IMR-90 (cell line): ENCODE measurements at regions not wholly inside any gene's neighbourhood (a gene's known extent, or its start where the extent isn't known, plus 50 kb on each side); places are given as distances from the start of the nearest gene placed in this dataset.
A peak's percentile ranks its signal among the peaks of the same experiment; 100 is the strongest.

Experiments used
- ATAC-seq: fragments of 200-7000 bp; cut with Tn5 transposase; 2 replicates; pipeline ENCODE4 v1.9.1; 2020; ENCODE audit warnings: low read depth, mild to moderate bottlenecking, moderate library complexity
- BruUV-seq: library from RNA; stranded (reverse); fragments of 400-500 nt; replicated peaks from 2 replicates; lab custom pipeline; 2021; lab: Mats Ljungman, UMichigan
- CTCF ChIA-PET: fragments of 300-600 bp; formaldehyde crosslinking; extraction: SDS; loops from one replicate; lab custom pipeline; 2021; ENCODE audit warnings: antibody characterized with exemption; lab: Yijun Ruan, JAX
- POLR2A ChIA-PET: fragments of 300-600 bp; sonication (Branson Sonifier 250); formaldehyde crosslinking; loops from one replicate; lab custom pipeline; 2022; ENCODE audit warnings: antibody characterized with exemption; ENCODE audit not compliant: unreplicated experiment; lab: Charles Lee
- DNase-seq: peaks from one replicate; pipeline ENCODE4 v3.0.0; 2013
- H2AFZ ChIP-seq: replicated peaks from 2 replicates; pipeline ENCODE3; 2013; ENCODE audit warnings: low read length, mild to moderate bottlenecking; ENCODE audit not compliant: poor library complexity
- H2AK5ac ChIP-seq: 2 replicates; pipeline ENCODE4 v1.6.1; 2013; ENCODE audit warnings: low read depth, low read length, inconsistent platforms
- H2AK9ac ChIP-seq: replicated peaks from 2 replicates; pipeline ENCODE3; 2013; ENCODE audit warnings: mild to moderate bottlenecking, low read depth, low read length, moderate library complexity; ENCODE audit not compliant: poor library complexity
- H2BK120ac ChIP-seq: 2 replicates; pipeline ENCODE4 v1.6.1; 2013; ENCODE audit warnings: low read depth, low read length, inconsistent platforms
- H2BK15ac ChIP-seq: 3 replicates; pipeline ENCODE4 v1.6.1; 2013; ENCODE audit warnings: low read depth, low read length, inconsistent platforms
- H2BK20ac ChIP-seq: 2 replicates; pipeline ENCODE4 v1.6.1; 2013; ENCODE audit warnings: low read depth, mild to moderate bottlenecking, inconsistent platforms, low read length, moderate library complexity
- H2BK5ac ChIP-seq: 2 replicates; pipeline ENCODE4 v1.6.1; 2013; ENCODE audit warnings: mild to moderate bottlenecking, low read depth, low read length, inconsistent platforms; ENCODE audit not compliant: poor library complexity, severe bottlenecking
- H3K14ac ChIP-seq: replicated peaks from 2 replicates; pipeline ENCODE4 v1.6.1; 2013; ENCODE audit warnings: low read depth, low read length, inconsistent platforms
- H3K18ac ChIP-seq: 2 replicates; pipeline ENCODE4 v1.6.1; 2013; ENCODE audit warnings: low read depth, low read length, control low read depth
- H3K23ac ChIP-seq: 2 replicates; pipeline ENCODE4 v1.6.1; 2013; ENCODE audit warnings: low read depth, low read length, inconsistent platforms
- H3K27ac ChIP-seq: 2 replicates; pipeline ENCODE4 v1.5.1; 2013; ENCODE audit warnings: mild to moderate bottlenecking, control low read depth, low read length; ENCODE audit not compliant: insufficient read depth
- H3K27me3 ChIP-seq: 2 replicates; pipeline ENCODE4 v1.6.1; 2013; ENCODE audit warnings: low read length; ENCODE audit not compliant: control insufficient read depth, insufficient read depth
- H3K36me3 ChIP-seq: 2 replicates; pipeline ENCODE4 v1.6.1; 2013; ENCODE audit warnings: low read length, mixed read lengths; ENCODE audit not compliant: control insufficient read depth, insufficient read depth
- H3K4ac ChIP-seq: 2 replicates; pipeline ENCODE4 v1.6.1; 2013; ENCODE audit warnings: low read depth, low read length, inconsistent platforms
- H3K4me1 ChIP-seq: 2 replicates; pipeline ENCODE4 v1.6.1; 2013; ENCODE audit warnings: low read length, mixed read lengths; ENCODE audit not compliant: control insufficient read depth, insufficient read depth
- H3K4me2 ChIP-seq: 2 replicates; pipeline ENCODE4 v1.6.1; 2013; ENCODE audit warnings: low read depth, mild to moderate bottlenecking, control low read depth, low read length, moderate library complexity
- H3K4me3 ChIP-seq: 2 replicates; pipeline ENCODE4 v1.5.1; 2013; ENCODE audit warnings: low read depth, mild to moderate bottlenecking, control low read depth, low read length, moderate library complexity; ENCODE audit not compliant: insufficient read depth
- H3K56ac ChIP-seq: 2 replicates; pipeline ENCODE4 v1.6.1; 2013; ENCODE audit warnings: low read length, inconsistent platforms; ENCODE audit not compliant: insufficient read depth; ENCODE audit errors: extremely low read depth
- H3K79me1 ChIP-seq, 2 experiments: 2 replicates each; pipeline ENCODE4 v1.6.1; 2013; ENCODE audit warnings: low read length in 2 of 2, inconsistent platforms in 1 of 2, low read depth in 1 of 2
- H3K9ac ChIP-seq: 2 replicates; pipeline ENCODE4 v1.6.1; 2013; ENCODE audit warnings: low read depth, low read length, control low read depth
- H3K9me1 ChIP-seq: 2 replicates; pipeline ENCODE4 v1.6.1; 2013; ENCODE audit warnings: low read length, inconsistent platforms; ENCODE audit not compliant: insufficient read depth
- H3K9me3 ChIP-seq: 2 replicates; pipeline ENCODE4 v1.6.1; 2013; ENCODE audit warnings: low read length; ENCODE audit not compliant: control insufficient read depth, insufficient read depth
- H4K20me1 ChIP-seq: 2 replicates; pipeline ENCODE4 v1.6.1; 2013; ENCODE audit warnings: low read length, inconsistent platforms; ENCODE audit not compliant: insufficient read depth
- H4K5ac ChIP-seq: 2 replicates; pipeline ENCODE4 v1.6.1; 2013; ENCODE audit warnings: mild to moderate bottlenecking, low read depth, low read length, control low read depth
- H4K8ac ChIP-seq, 2 experiments: 2 replicates each; pipeline ENCODE4 v1.6.1; 2013; ENCODE audit warnings: low read depth in 2 of 2, low read length in 2 of 2, control low read depth in 1 of 2, inconsistent platforms in 1 of 2
- H4K91ac ChIP-seq: 2 replicates; pipeline ENCODE4 v1.6.1; 2013; ENCODE audit warnings: low read depth, low read length, inconsistent platforms; ENCODE audit not compliant: insufficient read depth
- BHLHE40 ChIP-seq: fragments of 150-350 bp; IDR thresholded peaks from 2 replicates; pipeline ENCODE4 v1.6.1; 2016; ENCODE audit warnings: mild to moderate bottlenecking, low read depth, low read length
- CEBPB ChIP-seq: IDR thresholded peaks from 2 replicates; pipeline ENCODE4 v1.6.1; 2012; ENCODE audit warnings: low read depth, low read length, improper control_type of control experiment
- CHD1 ChIP-seq: IDR thresholded peaks from 2 replicates; pipeline ENCODE4 v1.6.1; 2012; ENCODE audit warnings: low read depth, low read length, improper control_type of control experiment
- FOS ChIP-seq: fragments of 150-350 bp; IDR thresholded peaks from 2 replicates; pipeline ENCODE4 v1.6.1; 2016; ENCODE audit warnings: low read depth, low read length
- MAFK ChIP-seq: IDR thresholded peaks from 2 replicates; pipeline ENCODE4 v1.6.1; 2012; ENCODE audit warnings: low read depth, low read length, improper control_type of control experiment
- MAZ ChIP-seq: IDR thresholded peaks from 2 replicates; pipeline ENCODE4 v1.6.1; 2012; ENCODE audit warnings: low read depth, mild to moderate bottlenecking, low read length, improper control_type of control experiment, moderate library complexity, borderline replicate concordance
- MXI1 ChIP-seq: IDR thresholded peaks from 2 replicates; pipeline ENCODE4 v1.6.1; 2012; ENCODE audit warnings: low read depth, mild to moderate bottlenecking, low read length, moderate library complexity, borderline replicate concordance
- NFE2L2 ChIP-seq: fragments of 150-350 bp; IDR thresholded peaks from 2 replicates; pipeline ENCODE4 v1.6.1; 2016; ENCODE audit warnings: low read depth, mild to moderate bottlenecking, low read length
- POLR2A ChIP-seq: IDR thresholded peaks from 2 replicates; pipeline ENCODE4 v1.6.1; 2012; ENCODE audit warnings: mild to moderate bottlenecking, low read depth, low read length
- RAD21 ChIP-seq: IDR thresholded peaks from 2 replicates; pipeline ENCODE4 v1.6.1; 2012; ENCODE audit warnings: low read length, improper control_type of control experiment
- RCOR1 ChIP-seq: IDR thresholded peaks from 2 replicates; pipeline ENCODE4 v1.6.1; 2012; ENCODE audit warnings: mild to moderate bottlenecking, low read length, improper control_type of control experiment; ENCODE audit not compliant: insufficient replicate concordance
- RFX5 ChIP-seq: IDR thresholded peaks from 2 replicates; pipeline ENCODE4 v1.8.0; 2012; ENCODE audit warnings: low read depth, mild to moderate bottlenecking, low read length, moderate library complexity
- SMC3 ChIP-seq: fragments of 150-350 bp; IDR thresholded peaks from 2 replicates; pipeline ENCODE4 v1.6.1; 2016; ENCODE audit warnings: low read depth, mild to moderate bottlenecking, antibody characterized with exemption, low read length, moderate library complexity
- WGBS, 2 experiments: methylation state at CpG; one replicate each; pipeline versions ENCODE4 v1.1.5 to v1.1.7; 2013; ENCODE audit warnings: missing lambda C conversion rate in 2 of 2; ENCODE audit not compliant: insufficient read length in 1 of 2; ENCODE audit errors: extremely low coverage in 2 of 2; 5-methylcytosine and 5-hydroxymethylcytosine counted together
- dilution Hi-C: fragments of 300-500 bp; cut with HindIII; formaldehyde crosslinking; loops from one replicate; pipeline ENCODE4 v1.14.3; 2018; ENCODE audit warnings: low sequenced_read_pairs; ENCODE audit not compliant: unreplicated experiment
- in situ Hi-C: fragments of 300-500 bp; cut with MboI; formaldehyde crosslinking; loops from 3 replicates; pipeline ENCODE4 v1.14.3; 2019; ENCODE audit warnings: low sequenced_read_pairs, inconsistent platforms, mixed read lengths
- intact Hi-C: fragments of 100-400 bp; cut with micrococcal nuclease; formaldehyde crosslinking; loops from 2 replicates; pipeline ENCODE4 v1.10.0; 2022
- TF ChIP-seq, protein P1 (sequence below): fragments of 150-350 bp; IDR thresholded peaks from 2 replicates; pipeline ENCODE4 v1.6.1; 2017; ENCODE audit warnings: mild to moderate bottlenecking, antibody characterized with exemption, low read length, low read depth
- TF ChIP-seq, protein P2 (sequence below): fragments of 150-350 bp; IDR thresholded peaks from 2 replicates; pipeline ENCODE4 v1.6.1; 2016; ENCODE audit warnings: low read depth, mild to moderate bottlenecking, low read length, moderate library complexity, borderline replicate concordance
- TF ChIP-seq, protein P3 (sequence below): conservative IDR thresholded peaks from 2 replicates; pipeline ENCODE4 v1.5.1; 2012; ENCODE audit warnings: mild to moderate bottlenecking, low read depth, low read length, improper control_type of control experiment

DNA sequence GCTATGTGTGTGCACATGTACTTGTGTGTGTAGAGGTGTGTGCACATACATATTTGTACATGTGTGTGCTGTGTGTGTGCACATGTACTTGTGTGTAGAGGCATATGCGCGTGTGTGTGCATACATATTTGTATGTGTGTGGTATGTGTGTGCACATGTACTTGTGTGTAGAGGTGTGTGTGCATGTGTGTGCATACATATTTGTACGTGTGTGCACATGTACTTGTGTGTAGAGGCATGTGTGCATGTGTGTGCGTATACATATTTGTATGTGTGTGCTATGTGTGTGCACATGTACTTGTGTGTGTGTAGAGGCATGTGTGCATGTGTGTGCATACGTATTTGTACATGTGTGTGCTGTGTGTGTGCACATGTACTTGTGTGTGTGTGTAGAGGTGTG is 291.9 kb downstream of the AJAP1 start:
- Histone ChIP-seq H3K27ac (no peak overlapping the region), H3K4me3 (no peak overlapping the region), H3K4me1 (no peaks in the 10 kb centered on the region), H3K9ac (no peak overlapping the region), H2AK5ac (no peak overlapping the region), H4K91ac (no peak overlapping the region), H4K5ac (no peak overlapping the region), H2AFZ (peak overlapping the region; percentile 10), H3K9me1 (no peaks in the 10 kb centered on the region), H3K14ac (no peak overlapping the region), H4K8ac (no peak overlapping the region), H3K4ac (no peak overlapping the region), H2BK20ac (no peak overlapping the region), H3K18ac (no peak overlapping the region), H2BK120ac (no peak overlapping the region), H3K4me2 (no peak overlapping the region), H3K27me3 (no peaks in the 10 kb centered on the region), H2BK5ac (no peak overlapping the region), H2AK9ac (no peak overlapping the region), H3K79me1 (no peaks in the 10 kb centered on the region), H3K36me3 (no peaks in the 10 kb centered on the region), H3K56ac (no peak overlapping the region), H3K23ac (no peak overlapping the region), H4K20me1 (no peaks in the 10 kb centered on the region), H2BK15ac (no peak overlapping the region), H3K9me3 (peaks cover 37% of the 10 kb centered on the region)
- intact Hi-C loops: no loop called here
- in situ Hi-C loops: no loop called here
- TF ChIP-seq NFE2L2 (no peak), BHLHE40 (no peak), CEBPB (no peak), MAFK (no peak), RFX5 (no peak), MXI1 (no peak), SMC3 (no peak), POLR2A (no peak), CHD1 (no peak), RCOR1 (no peak), RAD21 (no peak), MAZ (no peak), FOS (no peak)
- TF ChIP-seq, protein P1, sequence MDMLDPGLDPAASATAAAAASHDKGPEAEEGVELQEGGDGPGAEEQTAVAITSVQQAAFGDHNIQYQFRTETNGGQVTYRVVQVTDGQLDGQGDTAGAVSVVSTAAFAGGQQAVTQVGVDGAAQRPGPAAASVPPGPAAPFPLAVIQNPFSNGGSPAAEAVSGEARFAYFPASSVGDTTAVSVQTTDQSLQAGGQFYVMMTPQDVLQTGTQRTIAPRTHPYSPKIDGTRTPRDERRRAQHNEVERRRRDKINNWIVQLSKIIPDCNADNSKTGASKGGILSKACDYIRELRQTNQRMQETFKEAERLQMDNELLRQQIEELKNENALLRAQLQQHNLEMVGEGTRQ: no peak
- TF ChIP-seq, protein P2, sequence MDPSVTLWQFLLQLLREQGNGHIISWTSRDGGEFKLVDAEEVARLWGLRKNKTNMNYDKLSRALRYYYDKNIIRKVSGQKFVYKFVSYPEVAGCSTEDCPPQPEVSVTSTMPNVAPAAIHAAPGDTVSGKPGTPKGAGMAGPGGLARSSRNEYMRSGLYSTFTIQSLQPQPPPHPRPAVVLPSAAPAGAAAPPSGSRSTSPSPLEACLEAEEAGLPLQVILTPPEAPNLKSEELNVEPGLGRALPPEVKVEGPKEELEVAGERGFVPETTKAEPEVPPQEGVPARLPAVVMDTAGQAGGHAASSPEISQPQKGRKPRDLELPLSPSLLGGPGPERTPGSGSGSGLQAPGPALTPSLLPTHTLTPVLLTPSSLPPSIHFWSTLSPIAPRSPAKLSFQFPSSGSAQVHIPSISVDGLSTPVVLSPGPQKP: no peak
- TF ChIP-seq, protein P3, sequence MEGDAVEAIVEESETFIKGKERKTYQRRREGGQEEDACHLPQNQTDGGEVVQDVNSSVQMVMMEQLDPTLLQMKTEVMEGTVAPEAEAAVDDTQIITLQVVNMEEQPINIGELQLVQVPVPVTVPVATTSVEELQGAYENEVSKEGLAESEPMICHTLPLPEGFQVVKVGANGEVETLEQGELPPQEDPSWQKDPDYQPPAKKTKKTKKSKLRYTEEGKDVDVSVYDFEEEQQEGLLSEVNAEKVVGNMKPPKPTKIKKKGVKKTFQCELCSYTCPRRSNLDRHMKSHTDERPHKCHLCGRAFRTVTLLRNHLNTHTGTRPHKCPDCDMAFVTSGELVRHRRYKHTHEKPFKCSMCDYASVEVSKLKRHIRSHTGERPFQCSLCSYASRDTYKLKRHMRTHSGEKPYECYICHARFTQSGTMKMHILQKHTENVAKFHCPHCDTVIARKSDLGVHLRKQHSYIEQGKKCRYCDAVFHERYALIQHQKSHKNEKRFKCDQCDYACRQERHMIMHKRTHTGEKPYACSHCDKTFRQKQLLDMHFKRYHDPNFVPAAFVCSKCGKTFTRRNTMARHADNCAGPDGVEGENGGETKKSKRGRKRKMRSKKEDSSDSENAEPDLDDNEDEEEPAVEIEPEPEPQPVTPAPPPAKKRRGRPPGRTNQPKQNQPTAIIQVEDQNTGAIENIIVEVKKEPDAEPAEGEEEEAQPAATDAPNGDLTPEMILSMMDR: no peak
- dilution Hi-C loops: no loop called here
- ATAC-seq (no peak), DNase-seq (no peak)
- WGBS, 2 experiments: 50% methylated on average over 3 of the region's 5 CpGs; no CpG with 5 or more reads in 1 of the 2 experiments
- BruUV-seq: no TSS peak
- ChIA-PET CTCF (no interaction called here), POLR2A (no interaction called here)
